ENCODE measurements at regions not wholly inside any gene's neighbourhood (a gene's known extent, or its start where the extent isn't known, plus 50 kb on each side); places are given as distances from the start of the nearest gene placed in this dataset.

GRCh38 chr2:105691947-105692390 lies 52.7 kb upstream of the NCK2 start:
- TF ChIP-seq CTCF (IDR thresholded peaks at IDR 0.05), result no peak
- no peak for TF ChIP-seq POLR2AphosphoS5 (IDR thresholded peaks at IDR 0.05)
- TF ChIP-seq POLR2A (IDR thresholded peaks at IDR 0.05), result no peak
- DNase-seq (ENCODE audit: low spot score), result no peak
- H3K4me1 ChIP-seq (replicated peaks), result no peaks in the 10 kb centered on the region
- no peaks in the 10 kb centered on the region for H3K9me3 ChIP-seq
- no peak overlapping the region for H3K27ac ChIP-seq
- no peak overlapping the region for H3K4me3 ChIP-seq
- WGBS, result 86% methylated on average over 5 of the region's 5 CpGs
- H3K27me3 ChIP-seq (replicated peaks; ENCODE audit: insufficient read depth), result no peaks in the 10 kb centered on the region
- H3K36me3 ChIP-seq, result no peaks in the 10 kb centered on the region
- intact Hi-C loops (cut with DNase I), result no loop called here

- no peak overlapping the region for H3K27ac ChIP-seq
- H3K36me3 ChIP-seq, result no peaks in the 10 kb centered on the region
- no peaks in the 10 kb centered on the region for H3K27me3 ChIP-seq (replicated peaks; ENCODE audit: insufficient read depth)
- TF ChIP-seq POLR2AphosphoS5 (IDR thresholded peaks at IDR 0.05), result no peak
- TF ChIP-seq POLR2A (IDR thresholded peaks at IDR 0.05), result no peak
- TF ChIP-seq CTCF (IDR thresholded peaks at IDR 0.05), result no peak
- H3K9me3 ChIP-seq, result no peaks in the 10 kb centered on the region
- H3K4me1 ChIP-seq (replicated peaks), result no peaks in the 10 kb centered on the region
- DNase-seq (ENCODE audit: low spot score), result no peak
- WGBS, result 86% methylated on average over 4 of the region's 4 CpGs
- H3K4me3 ChIP-seq, result no peak overlapping the region
- intact Hi-C loops (cut with DNase I), result no loop called here
Measured at GRCh38 chr2:105690566-105690965, 54.1 kb upstream of the NCK2 start.

GRCh38 chr2:105689484-105689883 lies 55.2 kb upstream of the NCK2 start:
- DNase-seq (ENCODE audit: low spot score), result no peak
- Histone ChIP-seq H3K4me3 (no peak overlapping the region), H3K27ac (no peak overlapping the region), H3K9me3 (no peaks in the 10 kb centered on the region), H3K27me3 (replicated peaks; ENCODE audit: insufficient read depth) (no peaks in the 10 kb centered on the region), H3K36me3 (no peaks in the 10 kb centered on the region), H3K4me1 (replicated peaks) (no peaks in the 10 kb centered on the region)
- 97% methylated on average over 7 of the region's 7 CpGs for WGBS
- intact Hi-C loops (cut with DNase I), result no loop called here
- TF ChIP-seq POLR2A (IDR thresholded peaks at IDR 0.05) (no peak), CTCF (IDR thresholded peaks at IDR 0.05) (no peak), POLR2AphosphoS5 (IDR thresholded peaks at IDR 0.05) (no peak)

- Histone ChIP-seq H3K27me3 (replicated peaks; ENCODE audit: insufficient read depth) (no peaks in the 10 kb centered on the region), H3K27ac (no peak overlapping the region), H3K36me3 (no peaks in the 10 kb centered on the region), H3K4me3 (no peak overlapping the region), H3K9me3 (no peaks in the 10 kb centered on the region), H3K4me1 (replicated peaks) (no peaks in the 10 kb centered on the region)
- intact Hi-C loops (cut with DNase I), result no loop called here
- DNase-seq (ENCODE audit: low spot score), result no peak
- TF ChIP-seq POLR2A (IDR thresholded peaks at IDR 0.05), result no peak
- TF ChIP-seq POLR2AphosphoS5 (IDR thresholded peaks at IDR 0.05), result no peak
- no peak for TF ChIP-seq CTCF (IDR thresholded peaks at IDR 0.05)
- 89% methylated on average over 13 of the region's 13 CpGs for WGBS
Measured at GRCh38 chr2:105688946-105689345, 55.8 kb upstream of the NCK2 start.

GRCh38 chr2:105686588-105686987 lies 58.1 kb upstream of the NCK2 start:
- Histone ChIP-seq H3K4me3 (no peak overlapping the region), H3K9me3 (no peaks in the 10 kb centered on the region), H3K36me3 (no peaks in the 10 kb centered on the region), H3K27ac (no peak overlapping the region), H3K27me3 (replicated peaks; ENCODE audit: insufficient read depth) (no peaks in the 10 kb centered on the region), H3K4me1 (replicated peaks) (no peaks in the 10 kb centered on the region)
- WGBS, result 69% methylated on average over 5 of the region's 5 CpGs
- TF ChIP-seq CTCF (IDR thresholded peaks at IDR 0.05) (no peak), POLR2AphosphoS5 (IDR thresholded peaks at IDR 0.05) (no peak), POLR2A (IDR thresholded peaks at IDR 0.05) (no peak)
- intact Hi-C loops (cut with DNase I), result no loop called here
- DNase-seq (ENCODE audit: low spot score), result no peak
